ENCODE measurements at regions not wholly inside any gene's neighbourhood (a gene's known extent, or its start where the extent isn't known, plus 50 kb on each side); places are given as distances from the start of the nearest gene placed in this dataset.

DNA sequence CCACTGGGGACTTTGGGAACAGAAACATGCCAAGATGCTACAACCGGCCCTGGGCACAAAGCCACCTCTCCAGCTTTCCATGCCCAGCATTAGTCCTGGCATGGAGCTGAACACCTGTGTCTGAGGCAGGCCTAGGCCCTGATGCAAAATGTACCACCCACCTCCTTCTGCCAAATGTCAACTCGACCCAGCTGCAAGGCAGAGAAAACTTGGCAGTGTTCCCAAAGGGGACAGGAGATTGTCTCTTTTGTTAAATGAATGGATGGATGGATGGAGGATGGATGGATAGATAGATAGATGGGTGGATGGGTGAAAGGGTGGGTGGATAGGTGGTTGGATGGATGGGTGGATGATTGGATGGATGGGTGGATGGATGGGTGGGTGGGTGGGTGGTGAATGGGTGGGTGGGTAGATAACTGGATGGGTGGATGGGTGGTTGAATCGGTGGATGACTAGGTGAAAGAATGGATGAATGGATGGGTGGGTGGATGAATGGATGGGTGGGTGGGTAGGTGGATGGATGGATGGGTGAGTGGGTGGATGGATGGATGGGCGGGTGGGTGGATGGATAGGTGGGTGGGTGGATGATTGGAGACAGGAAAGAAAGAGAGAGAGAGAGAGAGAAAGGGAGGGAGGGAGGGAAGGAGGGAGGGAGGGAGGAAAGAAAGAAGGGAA lies 73.4 kb upstream of the TNRC6C start:
- TF ChIP-seq, protein P1, sequence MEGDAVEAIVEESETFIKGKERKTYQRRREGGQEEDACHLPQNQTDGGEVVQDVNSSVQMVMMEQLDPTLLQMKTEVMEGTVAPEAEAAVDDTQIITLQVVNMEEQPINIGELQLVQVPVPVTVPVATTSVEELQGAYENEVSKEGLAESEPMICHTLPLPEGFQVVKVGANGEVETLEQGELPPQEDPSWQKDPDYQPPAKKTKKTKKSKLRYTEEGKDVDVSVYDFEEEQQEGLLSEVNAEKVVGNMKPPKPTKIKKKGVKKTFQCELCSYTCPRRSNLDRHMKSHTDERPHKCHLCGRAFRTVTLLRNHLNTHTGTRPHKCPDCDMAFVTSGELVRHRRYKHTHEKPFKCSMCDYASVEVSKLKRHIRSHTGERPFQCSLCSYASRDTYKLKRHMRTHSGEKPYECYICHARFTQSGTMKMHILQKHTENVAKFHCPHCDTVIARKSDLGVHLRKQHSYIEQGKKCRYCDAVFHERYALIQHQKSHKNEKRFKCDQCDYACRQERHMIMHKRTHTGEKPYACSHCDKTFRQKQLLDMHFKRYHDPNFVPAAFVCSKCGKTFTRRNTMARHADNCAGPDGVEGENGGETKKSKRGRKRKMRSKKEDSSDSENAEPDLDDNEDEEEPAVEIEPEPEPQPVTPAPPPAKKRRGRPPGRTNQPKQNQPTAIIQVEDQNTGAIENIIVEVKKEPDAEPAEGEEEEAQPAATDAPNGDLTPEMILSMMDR (IDR thresholded peaks at IDR 0.05), result no peak
- TF ChIP-seq POLR2AphosphoS5 (IDR thresholded peaks at IDR 0.05), result no peak

All from breast epithelium (tissue), 3 donors.